Trophoblast cell (in vitro differentiated cells and primary cell): ENCODE measurements at regions not wholly inside any gene's neighbourhood (a gene's known extent, or its start where the extent isn't known, plus 50 kb on each side); places are given as distances from the start of the nearest gene placed in this dataset.
A peak's percentile ranks its signal among the peaks of the same experiment; 100 is the strongest.

Experiments
- DNase-seq, 2 donors: peaks; one replicate each; pipeline ENCODE4 v3.0.0-alpha.2; 2016
- H2AFZ ChIP-seq: 2 replicates; pipeline ENCODE4 v1.6.1; 2013; ENCODE audit warnings: low read length, moderate library complexity, mild to moderate bottlenecking; ENCODE audit not compliant: insufficient read depth, poor library complexity
- H2AK5ac ChIP-seq: 2 replicates; pipeline ENCODE4 v1.6.1; 2013; ENCODE audit warnings: mild to moderate bottlenecking, low read length
- H2BK120ac ChIP-seq: 2 replicates; pipeline ENCODE4 v1.6.1; 2013; ENCODE audit warnings: low read length, mild to moderate bottlenecking, moderate library complexity; ENCODE audit not compliant: insufficient read depth, poor library complexity
- H2BK12ac ChIP-seq: 2 replicates; pipeline ENCODE4 v1.6.1; 2013; ENCODE audit warnings: mild to moderate bottlenecking, low read length, moderate library complexity
- H2BK5ac ChIP-seq: 2 replicates; pipeline ENCODE4 v1.6.1; 2013; ENCODE audit warnings: low read length, low read depth, moderate library complexity, mild to moderate bottlenecking; ENCODE audit not compliant: poor library complexity
- H3K14ac ChIP-seq: 2 replicates; pipeline ENCODE4 v1.6.1; 2013; ENCODE audit warnings: mild to moderate bottlenecking, low read length
- H3K18ac ChIP-seq: 2 replicates; pipeline ENCODE4 v1.6.1; 2013; ENCODE audit warnings: mild to moderate bottlenecking, low read length
- H3K23ac ChIP-seq: 2 replicates; pipeline ENCODE4 v1.6.1; 2013; ENCODE audit warnings: low read length
- H3K27ac ChIP-seq: 2 replicates; pipeline ENCODE4 v1.5.1; 2013; ENCODE audit warnings: low read depth, mild to moderate bottlenecking, inconsistent platforms, low read length, moderate library complexity
- H3K27me3 ChIP-seq: 2 replicates; pipeline ENCODE4 v1.6.1; 2013; ENCODE audit warnings: inconsistent platforms, mild to moderate bottlenecking, low read length, moderate library complexity; ENCODE audit not compliant: insufficient read depth
- H3K36me3 ChIP-seq, 2 experiments: 1 replicate in 1 of 2; 2 replicates in 1 of 2; pipeline ENCODE4 v1.6.1; 2013; ENCODE audit warnings: low read length in 2 of 2, mild to moderate bottlenecking in 2 of 2, moderate library complexity in 1 of 2; ENCODE audit not compliant: insufficient read depth in 2 of 2, control insufficient read depth in 1 of 2
- H3K4ac ChIP-seq: 2 replicates; pipeline ENCODE4 v1.6.1; 2013; ENCODE audit warnings: low read depth, mild to moderate bottlenecking, low read length, moderate library complexity
- H3K4me1 ChIP-seq, 2 experiments: 1 replicate in 1 of 2; 2 replicates in 1 of 2; pipeline ENCODE4 v1.6.1; 2013; ENCODE audit warnings: low read length in 2 of 2, mild to moderate bottlenecking in 2 of 2, moderate library complexity in 1 of 2; ENCODE audit not compliant: insufficient read depth in 2 of 2, control insufficient read depth in 1 of 2
- H3K4me2 ChIP-seq: 2 replicates; pipeline ENCODE4 v1.6.1; 2013; ENCODE audit warnings: inconsistent platforms, mild to moderate bottlenecking, low read length, moderate library complexity
- H3K4me3 ChIP-seq: 2 replicates; pipeline ENCODE4 v1.5.1; 2013; ENCODE audit warnings: mild to moderate bottlenecking, low read depth, low read length, inconsistent platforms
- H3K79me1 ChIP-seq: one replicate; pipeline ENCODE4 v1.6.1; 2013; ENCODE audit warnings: low read length
- H3K79me2 ChIP-seq: 2 replicates; pipeline ENCODE4 v1.6.1; 2013; ENCODE audit warnings: low read length, mild to moderate bottlenecking; ENCODE audit not compliant: control insufficient read depth, insufficient read depth, poor library complexity
- H3K9ac ChIP-seq: 2 replicates; pipeline ENCODE4 v1.6.1; 2013; ENCODE audit warnings: mild to moderate bottlenecking, low read length
- H3K9me3 ChIP-seq: 2 replicates; pipeline ENCODE4 v1.6.1; 2013; ENCODE audit warnings: low read depth, mild to moderate bottlenecking, control low read depth, inconsistent platforms, low read length; ENCODE audit not compliant: insufficient read depth
- H4K12ac ChIP-seq: 2 replicates; pipeline ENCODE4 v1.6.1; 2013; ENCODE audit warnings: low read depth, mild to moderate bottlenecking, low read length, moderate library complexity
- H4K8ac ChIP-seq: 2 replicates; pipeline ENCODE4 v1.6.1; 2013; ENCODE audit warnings: low read depth, mild to moderate bottlenecking, low read length, moderate library complexity
- H4K91ac ChIP-seq: one replicate; pipeline ENCODE4 v1.6.1; 2013; ENCODE audit warnings: low read depth, mild to moderate bottlenecking, low read length, moderate library complexity
- WGBS: extraction: QIAGEN DNeasy Blood & Tissue Kit; methylation state at CpG from one replicate; pipeline ENCODE4 v1.1.7; 2013; ENCODE audit warnings: missing lambda C conversion rate; ENCODE audit not compliant: insufficient read length, insufficient coverage; ENCODE audit errors: extremely low coverage; 5-methylcytosine and 5-hydroxymethylcytosine counted together

- H3K14ac ChIP-seq = no peak overlapping the region
- H3K23ac ChIP-seq = no peak overlapping the region
- no peak overlapping the region for H2BK120ac ChIP-seq
- H3K9ac ChIP-seq = no peak overlapping the region
- no peak overlapping the region for H4K8ac ChIP-seq
- H4K12ac ChIP-seq = no peak overlapping the region
- H3K79me2 ChIP-seq = no peaks in the 10 kb centered on the region
- no peak overlapping the region for H4K91ac ChIP-seq
- no peak overlapping the region for H3K4me3 ChIP-seq
- H2AFZ ChIP-seq = no peak overlapping the region
- H3K4me2 ChIP-seq = no peak overlapping the region
- no peaks in the 10 kb centered on the region for H3K27me3 ChIP-seq
- no peak overlapping the region for H2AK5ac ChIP-seq
- H3K4ac ChIP-seq = no peak overlapping the region
- H2BK12ac ChIP-seq = no peak overlapping the region
- no peaks in the 10 kb centered on the region for H3K4me1 ChIP-seq
- H3K36me3 ChIP-seq = no peaks in the 10 kb centered on the region
- no CpG with 5 or more reads among the region's 1 CpG for WGBS
- no peak overlapping the region for H2BK5ac ChIP-seq
- H3K18ac ChIP-seq = no peak overlapping the region
- DNase-seq = peak; percentile 10 to 44
- H3K27ac ChIP-seq = no peak overlapping the region
- no peaks in the 10 kb centered on the region for H3K79me1 ChIP-seq
- H3K9me3 ChIP-seq = no peaks in the 10 kb centered on the region
These were observed 305.8 kb upstream of the SMARCA2 start for GRCh38 chr9:1709347-1709746.

GRCh38 chr9:1712861-1713450 is 302.2 kb upstream of the SMARCA2 start:
- Histone ChIP-seq H3K9ac (no peak overlapping the region), H3K23ac (no peak overlapping the region), H3K4ac (no peak overlapping the region), H2BK120ac (no peak overlapping the region), H3K4me1 (no peaks in the 10 kb centered on the region), H2AK5ac (no peak overlapping the region), H2AFZ (no peak overlapping the region), H3K79me1 (no peaks in the 10 kb centered on the region), H4K12ac (no peak overlapping the region), H3K9me3 (no peaks in the 10 kb centered on the region), H3K4me3 (no peak overlapping the region), H4K91ac (no peak overlapping the region), H2BK5ac (no peak overlapping the region), H2BK12ac (no peak overlapping the region), H3K18ac (no peak overlapping the region), H3K79me2 (no peaks in the 10 kb centered on the region), H3K4me2 (no peak overlapping the region), H3K27ac (no peak overlapping the region), H4K8ac (no peak overlapping the region), H3K36me3 (no peaks in the 10 kb centered on the region), H3K14ac (no peak overlapping the region), H3K27me3 (no peaks in the 10 kb centered on the region)
- no peak for DNase-seq
- no CpG with 5 or more reads among the region's 6 CpGs for WGBS

GRCh38 chr9:1713841-1714240 is 301.3 kb upstream of the SMARCA2 start:
- H3K18ac ChIP-seq = no peak overlapping the region
- H3K9ac ChIP-seq = no peak overlapping the region
- H2AFZ ChIP-seq = no peak overlapping the region
- H3K23ac ChIP-seq = no peak overlapping the region
- H4K8ac ChIP-seq = no peak overlapping the region
- no peak overlapping the region for H2AK5ac ChIP-seq
- H3K27me3 ChIP-seq = no peaks in the 10 kb centered on the region
- no peak overlapping the region for H3K27ac ChIP-seq
- H3K4ac ChIP-seq = no peak overlapping the region
- no peak overlapping the region for H2BK120ac ChIP-seq
- H3K79me2 ChIP-seq = no peaks in the 10 kb centered on the region
- H3K79me1 ChIP-seq = no peaks in the 10 kb centered on the region
- no peaks in the 10 kb centered on the region for H3K4me1 ChIP-seq
- no peak overlapping the region for H4K12ac ChIP-seq
- no peaks in the 10 kb centered on the region for H3K9me3 ChIP-seq
- WGBS = no CpG with 5 or more reads among the region's 3 CpGs
- H3K36me3 ChIP-seq = no peaks in the 10 kb centered on the region
- no peak for DNase-seq
- H3K4me3 ChIP-seq = no peak overlapping the region
- no peak overlapping the region for H4K91ac ChIP-seq
- H3K14ac ChIP-seq = no peak overlapping the region
- H3K4me2 ChIP-seq = no peak overlapping the region
- H2BK12ac ChIP-seq = no peak overlapping the region
- H2BK5ac ChIP-seq = no peak overlapping the region

- no CpG with 5 or more reads among the region's 2 CpGs for WGBS
- Histone ChIP-seq H3K4me2 (no peak overlapping the region), H2BK12ac (no peak overlapping the region), H4K91ac (no peak overlapping the region), H2AK5ac (no peak overlapping the region), H3K14ac (no peak overlapping the region), H3K27ac (no peak overlapping the region), H3K18ac (no peak overlapping the region), H2AFZ (no peak overlapping the region), H3K4ac (no peak overlapping the region), H3K4me3 (no peak overlapping the region), H3K36me3 (no peaks in the 10 kb centered on the region), H4K12ac (no peak overlapping the region), H3K4me1 (no peaks in the 10 kb centered on the region), H4K8ac (no peak overlapping the region), H2BK120ac (no peak overlapping the region), H3K23ac (no peak overlapping the region), H2BK5ac (no peak overlapping the region), H3K79me2 (no peaks in the 10 kb centered on the region), H3K9ac (no peak overlapping the region), H3K9me3 (no peaks in the 10 kb centered on the region), H3K79me1 (no peaks in the 10 kb centered on the region), H3K27me3 (no peaks in the 10 kb centered on the region)
- DNase-seq = peak; percentile 19 to 61
These were observed 297.3 kb upstream of the SMARCA2 start for GRCh38 chr9:1717882-1718281.
